ENCODE measurements at regions not wholly inside any gene's neighbourhood (a gene's known extent, or its start where the extent isn't known, plus 50 kb on each side); places are given as distances from the start of the nearest gene placed in this dataset.

DNA sequence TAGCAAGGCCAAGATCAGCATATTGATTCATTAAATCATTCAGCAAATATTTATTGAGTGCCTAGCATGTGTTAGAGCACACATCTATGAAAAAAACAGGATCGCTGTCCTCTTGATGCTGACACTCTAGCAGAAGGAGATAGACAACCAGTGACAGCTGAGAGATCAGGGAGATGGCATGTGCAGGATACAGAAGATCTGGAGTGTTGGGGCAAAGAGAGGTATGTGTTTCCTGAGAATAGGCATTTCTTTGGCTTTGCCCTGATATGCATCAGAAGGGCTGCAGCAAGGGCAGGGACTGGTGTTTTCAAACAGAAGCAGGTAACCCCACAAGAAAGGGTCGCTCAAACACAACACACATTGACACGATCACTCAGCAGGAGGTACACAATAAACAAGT lies 423.4 kb downstream of the FOXO1 start:
- ATAC-seq (replicated peaks in 6 of 8), result no peak
- 49 to 92% (median 75%) methylated on average over 1 to 2 of the region's 3 CpGs; no CpG with 5 or more reads in 5 of the 10 experiments for WGBS, 10 experiments
- Histone ChIP-seq H3K4me1 (replicated peaks in 1 of 2) (peaks cover 0 to 28% of the 10 kb centered on the region in 2 donors), H3K4me3 (no peak overlapping the region), H3K27ac (no peak overlapping the region)
- in situ Hi-C loops (cut with MboI; ENCODE audit: low pct_unique_long_range_greater_than_20kb in 2 of 9, low sequenced_read_pairs in 9 of 9, unreplicated experiment in 9 of 9), result loop anchor here in 1 of 9 experiments (25.0 kb wide), 1 partner anchor 419 kb away; the partner anchor contains the start of gene FOXO1

DNA sequence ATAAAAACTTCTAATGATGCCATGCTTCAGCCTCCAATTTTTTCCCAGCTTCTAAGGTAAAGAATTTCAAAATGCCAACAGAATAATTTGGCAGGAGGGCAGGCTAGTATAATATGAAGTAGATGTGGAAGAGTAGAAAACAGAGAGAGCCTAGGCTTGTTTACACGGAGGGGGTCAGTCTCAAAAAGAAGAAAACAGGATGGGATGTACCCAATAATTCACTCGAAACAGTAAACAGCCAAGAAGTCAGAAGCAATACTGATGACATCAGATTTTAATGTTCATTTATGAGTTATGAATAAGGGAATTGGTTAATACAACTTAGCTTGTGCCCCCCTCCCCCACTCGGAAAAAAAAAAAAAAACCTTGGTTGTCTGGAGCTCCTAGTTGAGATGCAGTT lies 422.5 kb downstream of the FOXO1 start:
- Histone ChIP-seq H3K27ac (no peak overlapping the region), H3K4me1 (replicated peaks in 1 of 2) (peaks cover 0 to 28% of the 10 kb centered on the region in 2 donors), H3K4me3 (no peak overlapping the region)
- WGBS, 10 experiments, result 7 to 72% (median 24%) methylated on average over 2 to 3 of the region's 3 CpGs; no CpG with 5 or more reads in 2 of the 10 experiments
- no peak for ATAC-seq (replicated peaks in 6 of 8)
- in situ Hi-C loops (cut with MboI; ENCODE audit: low pct_unique_long_range_greater_than_20kb in 2 of 9, low sequenced_read_pairs in 9 of 9, unreplicated experiment in 9 of 9), result loop anchor here in 1 of 9 experiments (25.0 kb wide), 1 partner anchor 418 kb away; the partner anchor contains the start of gene FOXO1

DNA sequence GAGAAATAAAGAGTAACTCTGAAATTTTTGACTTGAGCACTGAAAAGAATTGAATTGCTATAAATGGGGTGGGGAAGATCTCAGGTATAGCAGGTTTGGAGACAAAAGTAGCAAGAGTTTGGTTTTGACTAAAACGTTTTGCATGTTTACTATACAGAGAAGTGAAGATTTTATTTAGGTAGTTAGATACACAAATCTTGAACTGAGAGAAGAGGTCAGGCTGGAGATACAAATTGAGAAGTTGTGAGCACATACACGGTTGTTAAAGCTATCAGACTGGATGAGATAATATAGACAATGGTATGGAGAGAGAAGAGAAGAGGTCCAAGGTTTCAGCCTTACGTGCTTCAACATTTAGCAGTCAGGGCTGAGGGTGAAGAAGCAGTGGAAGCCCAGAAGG lies 420.9 kb downstream of the FOXO1 start:
- H3K27ac ChIP-seq, result no peak overlapping the region
- ATAC-seq (replicated peaks in 6 of 8), result no peak
- 0 to 70% (median 47%) methylated on average over 1 to 3 of the region's 3 CpGs for WGBS, 10 experiments
- no peak overlapping the region for H3K4me3 ChIP-seq
- in situ Hi-C loops (cut with MboI; ENCODE audit: low pct_unique_long_range_greater_than_20kb in 2 of 9, low sequenced_read_pairs in 9 of 9, unreplicated experiment in 9 of 9), result loop anchor here in 1 of 9 experiments (25.0 kb wide), 1 partner anchor 417 kb away; the partner anchor contains the start of gene FOXO1
- peaks cover 0 to 26% of the 10 kb centered on the region in 2 donors for H3K4me1 ChIP-seq (replicated peaks in 1 of 2)

DNA sequence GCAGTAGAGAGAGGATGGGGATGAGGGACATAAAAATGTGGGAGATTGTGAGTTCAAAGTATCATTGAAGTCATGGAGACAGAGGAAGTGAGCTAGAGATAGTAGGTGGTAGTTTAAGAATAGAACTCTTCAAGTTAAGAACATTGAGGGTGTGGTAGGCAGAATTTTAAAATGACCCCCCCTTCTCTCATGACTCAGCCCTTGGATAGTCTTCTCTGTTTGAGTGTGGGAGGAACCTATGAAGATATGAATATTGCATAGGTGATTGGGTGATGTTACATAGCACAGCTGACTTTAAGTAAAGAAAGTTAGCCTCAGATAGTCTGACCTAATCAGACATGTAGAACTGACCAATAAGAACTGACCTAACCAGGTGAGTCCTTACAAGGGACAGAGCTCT lies 418.6 kb downstream of the FOXO1 start:
- peak in 3 of 8 experiments; percentile 76 to 99 (median 98) for ATAC-seq (replicated peaks in 6 of 8)
- in situ Hi-C loops (cut with MboI; ENCODE audit: low pct_unique_long_range_greater_than_20kb in 2 of 9, low sequenced_read_pairs in 9 of 9, unreplicated experiment in 9 of 9), result loop anchor here in 1 of 9 experiments (25.0 kb wide), 1 partner anchor 414 kb away; the partner anchor contains the start of gene FOXO1
- no peak overlapping the region for H3K27ac ChIP-seq
- H3K4me1 ChIP-seq (replicated peaks in 1 of 2), result peaks cover 0 to 12% of the 10 kb centered on the region in 2 donors
- no peak overlapping the region for H3K4me3 ChIP-seq

DNA sequence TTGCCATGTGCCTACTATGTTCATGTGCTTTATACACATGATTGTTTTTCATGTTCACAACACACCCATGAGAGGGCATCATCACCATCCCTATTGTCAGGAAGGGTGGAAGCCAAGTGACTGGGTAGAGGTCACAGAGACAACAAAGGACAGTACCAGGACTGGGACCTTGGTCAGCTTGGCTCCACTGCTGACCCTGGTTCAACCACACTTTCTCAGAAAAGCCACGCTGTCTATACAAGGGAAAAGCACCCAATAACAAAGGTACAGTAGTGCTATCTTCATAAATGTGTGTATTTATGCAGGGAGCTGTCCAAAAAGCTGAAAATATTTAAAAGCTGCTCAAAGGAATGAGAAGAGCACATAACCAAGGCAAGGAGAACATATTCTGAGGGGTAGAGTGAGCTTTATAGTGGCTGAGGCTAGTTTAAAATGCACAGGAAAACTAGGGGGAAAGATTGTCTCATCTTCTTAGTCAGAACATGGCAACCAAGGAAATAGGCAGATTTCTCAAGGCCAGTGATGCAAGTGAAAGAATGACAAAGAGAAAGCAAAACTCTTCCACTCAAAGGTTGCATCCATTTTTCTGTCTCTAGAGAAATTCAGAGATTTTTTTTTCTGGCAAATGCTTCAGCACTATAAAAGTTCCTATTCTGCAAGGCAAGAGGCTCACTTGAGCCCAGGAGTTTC lies 415.0 kb downstream of the FOXO1 start:
- in situ Hi-C loops (cut with MboI; ENCODE audit: low pct_unique_long_range_greater_than_20kb in 2 of 9, low sequenced_read_pairs in 9 of 9, unreplicated experiment in 9 of 9), result no loop called here
- H3K4me3 ChIP-seq, result no peak overlapping the region
- no peak overlapping the region for H3K27ac ChIP-seq
- peak in 1 of 8 experiments; percentile 10 for ATAC-seq (replicated peaks in 6 of 8)
- 38 to 100% (median 51%) methylated on average over 1 of the region's 1 CpG; no CpG with 5 or more reads in 4 of the 10 experiments for WGBS, 10 experiments
- H3K4me1 ChIP-seq (replicated peaks in 1 of 2), result no peaks in the 10 kb centered on the region

DNA sequence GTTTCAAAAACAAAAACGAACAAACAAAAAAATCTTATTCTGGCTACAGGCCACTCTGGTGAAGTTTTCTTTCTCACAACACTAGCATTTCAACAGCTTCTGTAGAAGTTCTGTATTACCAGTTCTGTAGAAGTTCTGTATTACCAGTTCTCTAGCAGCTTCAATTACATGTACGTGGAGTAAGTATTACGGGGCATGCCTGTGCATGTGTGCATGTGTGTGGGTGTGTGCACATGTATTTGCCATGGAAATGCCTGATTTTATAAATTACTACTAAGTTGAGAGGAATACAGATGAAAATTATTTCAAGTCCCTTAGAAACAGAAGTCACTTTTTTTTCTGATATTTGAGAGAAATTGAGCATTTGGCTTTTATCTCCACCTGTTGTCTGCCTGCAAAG lies 414.2 kb downstream of the FOXO1 start:
- Histone ChIP-seq H3K27ac (no peak overlapping the region), H3K4me1 (replicated peaks in 1 of 2) (no peaks in the 10 kb centered on the region), H3K4me3 (no peak overlapping the region)
- 0 to 100% (median 65%) methylated on average over 1 to 3 of the region's 3 CpGs; no CpG with 5 or more reads in 4 of the 10 experiments for WGBS, 10 experiments
- no peak for ATAC-seq (replicated peaks in 6 of 8)
- in situ Hi-C loops (cut with MboI; ENCODE audit: low pct_unique_long_range_greater_than_20kb in 2 of 9, low sequenced_read_pairs in 9 of 9, unreplicated experiment in 9 of 9), result no loop called here

DNA sequence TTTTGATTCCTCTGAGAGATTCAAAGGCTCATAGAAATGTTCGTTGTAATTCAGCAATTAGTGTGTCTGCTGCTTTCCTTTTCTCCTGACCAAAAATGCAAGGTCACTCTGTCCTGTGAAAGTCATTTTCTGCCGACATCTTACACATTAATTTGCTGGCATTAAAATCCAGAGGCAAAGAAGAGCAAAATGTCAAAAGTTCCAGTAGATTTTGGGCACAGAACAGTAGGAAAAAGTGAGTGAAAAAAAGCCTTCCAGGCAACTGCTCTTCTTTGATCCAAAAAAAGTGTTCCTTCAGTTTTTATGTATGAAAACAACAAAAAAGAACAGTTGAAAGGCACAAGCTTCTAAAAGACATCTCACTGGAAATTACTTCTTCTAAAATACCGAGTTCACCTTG lies 413.8 kb downstream of the FOXO1 start:
- no peak overlapping the region for H3K27ac ChIP-seq
- H3K4me1 ChIP-seq (replicated peaks in 1 of 2), result no peaks in the 10 kb centered on the region
- in situ Hi-C loops (cut with MboI; ENCODE audit: low pct_unique_long_range_greater_than_20kb in 2 of 9, low sequenced_read_pairs in 9 of 9, unreplicated experiment in 9 of 9), result no loop called here
- H3K4me3 ChIP-seq, result no peak overlapping the region
- no peak for ATAC-seq (replicated peaks in 6 of 8)
- 28 to 100% (median 76%) methylated on average over 1 to 3 of the region's 3 CpGs for WGBS, 10 experiments

DNA sequence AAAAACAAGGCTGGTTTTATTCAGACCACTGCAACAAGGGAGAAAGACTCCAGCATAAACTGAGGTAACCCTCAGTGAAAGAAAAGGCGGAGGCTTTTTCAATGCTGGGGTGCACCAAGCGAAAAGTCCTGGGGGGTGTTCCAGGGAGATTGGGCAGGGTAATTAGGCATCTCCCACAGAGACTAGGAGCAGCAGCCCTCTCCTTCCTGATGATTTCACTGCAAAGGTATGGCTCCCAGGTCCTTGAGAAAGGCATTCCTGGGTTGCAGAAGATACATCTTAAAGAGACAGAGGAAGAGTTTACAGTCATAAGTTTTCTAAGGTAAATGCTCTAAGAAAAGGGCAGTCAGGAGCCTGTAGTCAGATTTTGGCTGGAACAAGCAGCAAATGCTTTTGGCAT lies 412.0 kb downstream of the FOXO1 start:
- no peak for ATAC-seq (replicated peaks in 6 of 8)
- H3K27ac ChIP-seq, result no peak overlapping the region
- no peaks in the 10 kb centered on the region for H3K4me1 ChIP-seq (replicated peaks in 1 of 2)
- 71 to 100% (median 96%) methylated on average over 1 to 2 of the region's 2 CpGs; no CpG with 5 or more reads in 4 of the 10 experiments for WGBS, 10 experiments
- H3K4me3 ChIP-seq, result no peak overlapping the region
- in situ Hi-C loops (cut with MboI; ENCODE audit: low pct_unique_long_range_greater_than_20kb in 2 of 9, low sequenced_read_pairs in 9 of 9, unreplicated experiment in 9 of 9), result no loop called here

DNA sequence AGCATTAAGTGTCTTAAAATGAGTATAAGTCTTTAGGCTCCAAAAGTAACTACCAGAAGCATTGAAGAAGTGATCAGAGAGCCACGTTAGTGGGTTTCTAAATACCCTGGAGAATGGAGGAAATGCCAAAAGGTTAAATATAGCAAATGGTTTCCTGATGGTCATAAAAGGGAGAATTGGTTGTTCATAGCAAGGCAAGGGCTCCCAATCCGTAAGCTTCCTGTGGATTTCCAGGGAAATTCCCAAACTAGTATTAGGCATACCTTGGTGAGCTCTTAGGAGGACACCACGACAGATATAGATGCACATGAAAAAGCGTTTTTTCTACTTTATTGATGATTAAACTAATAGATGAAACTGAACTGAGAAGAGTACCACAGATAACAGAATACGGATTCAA lies 410.9 kb downstream of the FOXO1 start:
- WGBS, 10 experiments, result 48 to 86% (median 76%) methylated on average over 3 to 5 of the region's 5 CpGs
- H3K4me1 ChIP-seq (replicated peaks in 1 of 2), result no peaks in the 10 kb centered on the region
- no peak overlapping the region for H3K4me3 ChIP-seq
- in situ Hi-C loops (cut with MboI; ENCODE audit: low pct_unique_long_range_greater_than_20kb in 2 of 9, low sequenced_read_pairs in 9 of 9, unreplicated experiment in 9 of 9), result no loop called here
- ATAC-seq (replicated peaks in 6 of 8), result no peak
- H3K27ac ChIP-seq, result no peak overlapping the region

DNA sequence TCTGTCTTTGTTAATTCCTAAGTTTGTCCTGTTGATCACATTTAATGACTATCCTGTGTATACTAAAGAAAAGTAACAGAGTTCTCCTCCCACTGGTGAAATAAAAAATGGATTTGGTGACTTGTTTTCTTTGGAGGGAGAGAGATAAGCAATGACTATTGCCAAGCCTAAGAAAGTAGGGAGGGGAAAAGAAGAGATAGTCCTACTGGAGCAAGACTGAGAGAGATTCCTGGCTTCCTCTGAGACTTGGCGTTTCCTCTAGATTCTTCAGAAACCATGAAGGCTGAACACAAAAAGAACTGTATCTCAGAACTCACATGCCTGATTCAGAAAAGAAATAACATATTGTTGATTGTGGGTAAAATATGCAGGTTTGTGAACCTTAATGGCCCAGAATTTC lies 406.5 kb downstream of the FOXO1 start:
- no peak overlapping the region for H3K27ac ChIP-seq
- in situ Hi-C loops (cut with MboI; ENCODE audit: low pct_unique_long_range_greater_than_20kb in 2 of 9, low sequenced_read_pairs in 9 of 9, unreplicated experiment in 9 of 9), result no loop called here
- WGBS, 10 experiments, result 33 to 100% (median 88%) methylated on average over 1 of the region's 1 CpG; no CpG with 5 or more reads in 3 of the 10 experiments
- H3K4me3 ChIP-seq, result no peak overlapping the region
- H3K4me1 ChIP-seq (replicated peaks in 1 of 2), result no peaks in the 10 kb centered on the region
- ATAC-seq (replicated peaks in 6 of 8), result no peak

DNA sequence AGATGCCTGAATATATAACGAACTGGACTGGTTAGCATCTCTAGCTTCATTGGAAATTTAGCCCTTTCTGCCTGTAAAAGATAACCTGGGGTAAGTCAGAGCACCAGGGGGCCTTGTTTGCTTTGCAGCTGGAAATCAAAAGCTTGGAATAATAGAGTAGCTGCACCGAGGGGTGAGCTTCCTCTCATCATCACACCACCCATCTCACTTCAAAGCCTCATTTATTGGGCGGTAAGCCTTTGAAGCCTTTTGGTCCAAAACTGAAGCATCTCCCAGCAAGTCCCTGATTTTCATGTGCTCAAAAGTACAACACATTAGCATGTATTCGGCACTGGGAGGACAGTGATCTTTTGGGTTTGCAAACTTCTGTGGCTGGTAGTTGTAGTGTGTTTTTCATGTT lies 405.1 kb downstream of the FOXO1 start:
- in situ Hi-C loops (cut with MboI; ENCODE audit: low pct_unique_long_range_greater_than_20kb in 2 of 9, low sequenced_read_pairs in 9 of 9, unreplicated experiment in 9 of 9), result no loop called here
- ATAC-seq (replicated peaks in 6 of 8), result no peak
- Histone ChIP-seq H3K27ac (no peak overlapping the region), H3K4me3 (no peak overlapping the region), H3K4me1 (replicated peaks in 1 of 2) (no peaks in the 10 kb centered on the region)
- WGBS, 10 experiments, result 0 to 75% (median 44%) methylated on average over 1 to 3 of the region's 4 CpGs; no CpG with 5 or more reads in 1 of the 10 experiments

DNA sequence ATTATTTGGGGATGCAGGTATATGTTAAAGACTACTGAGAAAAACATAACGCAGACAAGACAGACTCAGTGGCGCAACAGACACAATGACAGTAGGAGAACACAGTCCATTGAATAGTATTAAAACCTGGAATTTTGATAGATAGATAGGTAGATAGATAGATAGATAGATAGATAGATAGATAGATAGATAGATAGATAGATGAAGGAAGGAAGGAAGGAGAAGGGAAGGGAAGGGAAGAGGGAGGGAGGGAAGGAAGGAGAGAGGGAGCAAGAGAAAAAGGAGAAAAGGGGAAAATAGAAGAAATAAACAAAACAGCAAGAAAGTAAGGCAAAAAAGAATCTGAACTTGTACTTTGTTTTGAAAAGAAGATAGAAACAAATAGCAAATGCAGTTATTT lies 404.5 kb downstream of the FOXO1 start:
- H3K27ac ChIP-seq, result no peak overlapping the region
- no peak overlapping the region for H3K4me3 ChIP-seq
- WGBS, 10 experiments, result 80 to 100% (median 97%) methylated on average over 2 of the region's 2 CpGs; no CpG with 5 or more reads in 1 of the 10 experiments
- no peaks in the 10 kb centered on the region for H3K4me1 ChIP-seq (replicated peaks in 1 of 2)
- in situ Hi-C loops (cut with MboI; ENCODE audit: low pct_unique_long_range_greater_than_20kb in 2 of 9, low sequenced_read_pairs in 9 of 9, unreplicated experiment in 9 of 9), result no loop called here
- no peak for ATAC-seq (replicated peaks in 6 of 8)

DNA sequence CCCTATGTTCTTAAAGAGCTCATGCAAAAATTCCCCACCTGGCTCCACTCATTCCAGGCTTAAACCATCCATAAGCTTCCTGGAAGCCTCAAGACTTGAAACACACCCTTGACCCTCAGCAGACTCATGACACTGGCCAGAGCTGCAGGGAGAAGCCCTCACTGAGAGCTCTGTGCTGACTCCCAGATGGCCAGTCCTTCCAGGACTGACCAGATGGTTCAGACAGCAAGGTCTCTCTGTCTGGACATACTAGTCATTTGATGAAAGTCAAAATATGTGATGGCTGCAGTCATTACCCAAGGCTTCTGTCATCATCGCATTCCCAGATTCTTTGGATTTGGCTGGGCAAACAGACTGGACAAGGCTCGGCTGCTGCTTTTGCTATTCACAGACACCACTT lies 397.4 kb downstream of the FOXO1 start:
- ATAC-seq (replicated peaks in 6 of 8), result peak in 2 of 8 experiments; percentile 48 to 75
- in situ Hi-C loops (cut with MboI; ENCODE audit: low pct_unique_long_range_greater_than_20kb in 2 of 9, low sequenced_read_pairs in 9 of 9, unreplicated experiment in 9 of 9), result no loop called here
- no peak overlapping the region for H3K27ac ChIP-seq
- peaks cover 0 to 4% of the 10 kb centered on the region in 2 donors for H3K4me1 ChIP-seq (replicated peaks in 1 of 2)
- H3K4me3 ChIP-seq, result no peak overlapping the region
- WGBS, 10 experiments, result 75 to 100% (median 90%) methylated on average over 1 to 2 of the region's 2 CpGs; no CpG with 5 or more reads in 5 of the 10 experiments

DNA sequence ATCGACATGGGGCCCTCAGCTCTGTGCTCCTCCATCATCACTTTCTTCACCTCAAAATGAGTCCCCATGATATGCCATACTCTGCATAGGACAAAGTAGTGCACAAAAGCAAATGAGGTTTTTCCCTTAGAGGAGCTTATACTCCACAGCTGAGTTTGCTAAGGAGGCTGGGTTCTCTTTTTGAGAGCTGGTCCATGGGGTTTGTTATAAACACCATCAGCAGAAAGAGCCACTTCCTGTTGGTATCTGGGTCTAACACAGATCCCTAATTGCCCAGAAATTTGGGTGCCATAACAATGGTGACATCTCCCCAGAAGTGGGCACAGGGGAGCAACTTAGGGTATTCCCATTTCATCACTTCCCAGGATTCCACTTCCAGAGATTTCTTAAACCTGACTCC lies 395.7 kb downstream of the FOXO1 start:
- WGBS, 10 experiments, result 14 to 100% (median 86%) methylated on average over 1 of the region's 1 CpG; no CpG with 5 or more reads in 5 of the 10 experiments
- in situ Hi-C loops (cut with MboI; ENCODE audit: low pct_unique_long_range_greater_than_20kb in 2 of 9, low sequenced_read_pairs in 9 of 9, unreplicated experiment in 9 of 9), result no loop called here
- Histone ChIP-seq H3K4me1 (replicated peaks in 1 of 2) (peaks cover 0 to 4% of the 10 kb centered on the region in 2 donors), H3K4me3 (no peak overlapping the region), H3K27ac (no peak overlapping the region)
- ATAC-seq (replicated peaks in 6 of 8), result no peak

All from motor neuron (in vitro differentiated cells).